Middle frontal gyrus (tissue), 1 donor: ENCODE measurements at regions not wholly inside any gene's neighbourhood (a gene's known extent, or its start where the extent isn't known, plus 50 kb on each side); places are given as distances from the start of the nearest gene placed in this dataset.

Source experiments
- DNase-seq: peaks from one replicate; pipeline ENCODE4 v3.0.0-alpha.2; 2015; ENCODE audit warnings: low spot score; ENCODE audit errors: extremely low spot score

DNA sequence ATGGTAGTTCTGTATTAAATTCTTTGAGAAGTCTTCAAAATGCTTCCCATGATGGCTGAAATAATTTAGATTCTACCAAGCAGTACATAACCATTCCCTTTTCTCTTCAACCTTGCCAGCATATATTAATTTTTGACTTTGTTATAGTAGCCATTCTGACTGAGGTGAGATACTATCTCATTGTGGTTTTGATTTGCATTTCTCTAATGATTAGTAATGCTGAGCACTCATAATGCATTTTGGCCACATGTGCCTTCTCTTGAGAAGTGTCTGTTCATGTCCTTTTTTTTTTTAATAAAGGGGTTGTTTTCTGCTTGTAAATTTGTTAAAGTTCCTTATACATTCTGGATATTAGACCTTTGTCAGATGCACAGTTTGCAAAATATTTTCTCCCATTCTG is 173.9 kb downstream of the CALCRL start:
- no peak for DNase-seq

DNA sequence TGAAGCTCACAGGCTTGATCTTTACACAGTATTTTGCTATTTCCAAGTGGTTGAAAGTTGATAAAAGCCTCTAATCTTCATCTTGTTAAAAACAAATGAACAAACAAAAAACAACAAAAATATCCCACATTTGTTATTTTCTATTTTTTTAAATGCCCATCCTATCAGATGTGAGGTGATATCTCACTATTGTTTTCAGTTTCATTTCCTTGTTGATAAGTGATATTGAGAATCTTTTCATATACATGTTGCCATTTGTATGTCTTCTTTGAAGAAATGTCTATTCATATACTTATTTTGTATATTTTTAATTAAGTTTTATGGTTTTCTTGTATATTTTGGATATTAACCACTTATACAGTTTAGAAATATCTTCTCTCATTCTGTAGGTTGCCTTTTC is 175.8 kb downstream of the CALCRL start:
- no peak for DNase-seq

DNA sequence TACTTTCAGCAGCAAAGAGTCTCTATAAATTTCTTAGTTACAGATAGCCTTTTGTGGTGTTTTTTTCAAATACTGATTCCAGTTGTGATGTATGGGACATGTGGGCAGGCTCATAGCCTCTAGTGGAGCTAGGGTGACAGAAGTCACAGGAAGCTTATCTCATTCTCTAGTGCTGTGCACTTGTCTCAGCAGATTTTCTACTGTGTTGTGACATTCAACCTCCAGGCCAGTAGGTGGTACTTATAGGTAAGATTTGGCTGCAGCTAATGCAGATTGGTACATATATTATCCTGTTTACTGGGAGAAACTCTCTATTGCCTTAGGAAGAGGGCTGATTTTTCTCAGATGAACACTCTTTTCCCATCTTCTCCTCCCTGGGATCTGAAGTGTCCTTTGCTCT is 176.2 kb downstream of the CALCRL start:
- DNase-seq: no peak

DNA sequence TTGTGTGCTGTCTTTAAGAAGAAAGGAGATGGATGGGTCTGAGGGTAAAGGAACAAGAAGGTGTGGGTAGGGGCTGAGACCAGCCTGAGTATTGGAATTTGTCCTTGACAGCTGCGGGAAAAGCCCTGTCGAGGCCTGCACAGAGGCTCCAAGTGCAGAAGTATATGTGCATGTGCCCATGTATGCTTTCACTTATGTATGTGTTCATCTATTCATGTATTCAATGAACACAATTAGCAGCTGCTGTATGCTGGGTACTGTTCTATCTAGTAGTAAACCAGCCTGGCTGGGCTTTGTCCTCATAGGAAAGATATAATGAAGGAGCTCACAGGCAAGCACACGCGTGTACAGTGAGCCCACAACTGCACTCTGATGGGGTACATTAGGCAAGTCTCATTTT is 181.4 kb downstream of the CALCRL start:
- DNase-seq: no peak

DNA sequence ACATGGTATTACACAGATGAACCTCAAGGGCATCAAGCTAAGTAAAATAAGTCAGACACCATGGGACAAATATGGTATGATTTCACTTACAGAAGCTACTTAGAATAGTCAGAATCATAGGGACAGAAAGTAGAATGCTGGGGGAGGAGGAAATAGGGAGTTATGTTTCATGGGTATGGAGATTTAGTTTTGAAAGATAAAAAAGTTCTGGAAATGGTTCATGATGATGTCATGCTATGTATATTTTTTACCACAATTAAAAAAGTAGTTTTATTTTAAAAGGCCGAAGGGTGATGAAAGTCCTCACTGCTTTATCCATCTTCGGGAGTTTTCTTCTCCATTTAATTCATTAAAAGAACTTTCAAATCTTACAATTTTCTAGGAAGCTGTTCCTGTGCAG is 181.9 kb downstream of the CALCRL start:
- DNase-seq: no peak

DNA sequence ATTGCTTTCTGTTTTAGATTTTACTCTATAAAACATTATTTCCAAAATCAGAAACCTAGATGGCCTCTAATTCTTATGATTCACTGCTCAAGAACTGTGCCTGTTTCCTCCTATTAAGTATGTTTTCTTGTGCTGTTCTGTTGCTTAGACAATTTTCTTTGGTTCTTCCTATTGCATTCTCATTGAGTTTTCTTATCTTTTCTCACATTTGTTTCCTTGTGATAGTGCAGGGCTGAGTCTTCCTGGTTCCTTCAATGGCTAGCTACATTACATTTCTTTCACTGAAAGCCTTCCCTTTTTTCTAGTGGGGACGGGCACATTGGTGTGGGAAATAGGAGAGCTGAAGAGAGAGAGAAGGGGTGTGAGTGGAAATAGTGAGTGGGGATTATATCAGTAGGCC is 183.4 kb downstream of the CALCRL start:
- no peak for DNase-seq

DNA sequence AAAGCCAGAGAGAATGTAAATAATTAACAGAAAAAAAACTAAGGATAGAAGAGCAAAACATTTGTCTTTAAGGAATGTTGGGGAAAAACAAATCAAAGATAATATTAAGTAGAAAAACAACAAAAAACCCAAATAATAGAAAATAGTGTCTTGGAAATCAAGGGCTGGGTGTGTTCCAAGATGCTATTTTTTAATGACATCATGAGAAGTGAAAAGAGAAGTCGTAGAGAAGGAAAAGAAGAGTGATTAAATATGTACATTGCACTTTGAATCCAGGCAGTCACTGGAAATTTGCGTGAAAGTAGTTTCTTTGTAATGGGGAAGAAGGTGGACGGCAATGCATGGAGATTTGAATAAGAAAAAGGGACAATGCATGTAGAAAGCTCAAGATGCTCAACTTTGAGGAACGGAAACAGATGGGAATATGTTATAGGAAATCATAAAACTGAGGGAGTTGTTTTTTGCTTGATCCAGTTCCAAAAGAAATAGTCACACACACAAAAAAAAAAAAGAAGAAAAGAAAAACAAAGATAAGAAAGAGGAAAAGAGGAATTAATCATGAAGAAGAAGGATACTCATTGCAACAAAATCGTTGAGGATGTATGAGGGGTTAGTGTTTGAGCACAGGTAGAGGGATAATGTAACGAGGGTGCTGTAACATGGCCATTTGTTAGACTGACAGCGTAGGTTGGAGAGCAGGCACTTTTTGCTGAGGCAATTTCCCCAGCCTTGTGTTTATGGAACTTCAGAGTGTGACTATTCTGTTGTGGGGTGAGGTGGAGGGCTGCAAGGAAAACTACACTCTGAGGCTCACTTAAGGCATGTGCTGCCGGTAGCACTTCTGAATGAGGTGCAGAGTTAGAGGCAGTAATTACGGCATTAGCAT is 184.1 kb downstream of the CALCRL start:
- DNase-seq: no peak

DNA sequence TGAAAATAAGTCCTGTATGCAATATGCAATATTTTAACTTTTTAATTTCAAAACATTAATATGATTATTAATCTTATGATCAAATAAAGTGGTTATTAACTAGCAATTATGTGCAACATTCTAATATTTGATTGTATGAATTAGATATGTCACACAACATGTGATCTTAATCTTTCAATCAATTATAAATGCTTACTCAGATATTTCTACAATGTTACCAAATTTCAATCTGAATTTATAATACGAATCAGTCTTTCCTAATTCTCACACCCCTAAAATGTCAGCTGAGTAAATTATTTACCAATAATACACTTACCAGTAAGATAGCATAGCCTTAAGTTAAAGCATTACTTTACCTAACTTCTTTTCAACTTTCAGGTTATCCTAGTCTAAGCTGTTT is 186.3 kb downstream of the CALCRL start:
- no peak for DNase-seq

DNA sequence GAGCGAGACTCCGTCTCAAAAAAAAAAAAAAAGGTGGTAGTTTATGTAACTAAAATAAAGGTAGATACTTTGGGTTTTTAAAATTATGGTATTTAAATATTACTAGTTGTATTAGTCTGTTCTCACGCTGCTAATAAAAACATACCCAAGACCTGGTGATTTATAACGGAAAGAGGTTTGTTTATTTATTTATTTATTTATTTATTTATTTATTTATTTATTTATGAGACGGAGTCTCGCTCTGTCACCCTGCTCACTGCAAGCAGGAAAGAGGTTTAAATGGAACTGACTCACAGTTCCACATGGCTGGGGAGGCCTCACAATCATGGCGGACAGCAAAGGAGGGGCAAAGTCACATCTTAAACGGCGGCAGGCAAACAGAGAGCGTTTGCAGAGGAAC is 196.0 kb downstream of the CALCRL start:
- no peak for DNase-seq

DNA sequence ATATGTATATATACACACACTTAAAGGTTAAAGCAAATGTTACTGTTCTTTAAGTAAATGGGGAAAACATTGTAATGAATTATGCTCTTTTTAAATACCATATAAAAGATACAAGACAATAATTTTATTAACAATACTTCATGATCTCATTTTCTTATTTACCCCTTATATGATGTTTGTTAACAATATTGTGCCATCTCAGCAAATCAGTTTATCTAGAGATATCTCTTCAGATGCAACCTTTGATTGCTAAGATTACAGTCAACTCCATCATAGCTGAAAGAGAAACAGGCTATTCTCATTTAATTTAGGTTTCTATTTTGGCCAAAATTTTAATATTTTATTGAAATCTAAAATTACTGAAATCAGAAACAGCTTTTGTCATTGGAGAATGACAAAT is 197.9 kb downstream of the CALCRL start:
- DNase-seq: no peak

DNA sequence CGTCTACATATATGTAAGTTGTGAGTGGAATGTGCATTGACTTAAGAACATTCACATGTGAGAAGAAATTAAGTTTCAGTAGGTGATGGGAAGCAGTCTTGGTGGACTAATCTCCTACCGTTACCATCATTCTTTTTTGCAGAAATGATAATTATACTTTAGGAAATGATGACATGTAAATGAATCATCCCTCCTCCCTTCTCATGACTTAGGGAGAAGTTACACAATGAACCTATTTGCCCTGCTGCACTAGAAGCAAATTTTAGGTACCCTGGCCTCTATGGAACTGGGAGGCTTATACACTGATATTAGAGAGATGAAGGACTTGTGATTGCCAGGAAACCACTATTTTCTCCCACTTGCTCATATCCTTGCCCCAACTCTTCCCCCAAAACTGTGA is 214.2 kb downstream of the CALCRL start:
- DNase-seq: no peak

DNA sequence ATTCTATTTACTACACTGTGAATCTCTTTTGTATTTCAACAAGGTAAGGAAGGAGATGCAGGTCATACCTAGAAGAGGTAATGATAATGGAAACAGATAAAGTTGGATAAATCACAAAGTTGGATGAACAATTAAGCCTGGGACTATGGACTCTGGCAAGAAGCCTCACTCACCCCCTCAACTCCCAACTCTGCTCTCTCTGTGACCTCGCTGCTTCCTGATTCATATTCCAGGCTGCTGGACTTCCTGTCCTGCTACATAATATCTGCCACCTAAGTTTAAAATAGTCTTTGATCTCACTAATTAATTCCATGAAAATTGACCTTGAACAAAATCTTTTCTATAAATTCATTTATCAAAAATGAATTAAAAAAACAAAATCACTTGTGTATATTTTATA is 215.3 kb downstream of the CALCRL start:
- no peak for DNase-seq

DNA sequence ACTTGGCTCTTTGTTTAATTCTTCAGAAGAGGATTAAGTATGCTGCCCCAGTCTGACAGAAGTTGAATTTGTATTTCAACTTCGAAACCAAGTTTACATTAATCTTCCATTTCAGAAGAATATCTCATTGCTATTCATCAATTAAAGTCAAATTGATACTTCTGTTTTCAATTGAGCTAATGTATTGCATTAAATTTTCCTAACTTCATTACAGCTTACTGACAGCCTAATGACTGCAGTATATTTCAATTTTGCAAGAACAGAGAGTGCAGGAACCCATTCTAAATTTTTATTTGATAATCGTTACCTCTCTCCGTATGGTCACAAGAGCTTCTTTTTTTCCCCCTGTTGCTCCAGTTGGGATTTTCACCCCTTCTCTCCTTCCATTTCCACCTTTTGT is 218.0 kb downstream of the CALCRL start:
- DNase-seq: no peak

DNA sequence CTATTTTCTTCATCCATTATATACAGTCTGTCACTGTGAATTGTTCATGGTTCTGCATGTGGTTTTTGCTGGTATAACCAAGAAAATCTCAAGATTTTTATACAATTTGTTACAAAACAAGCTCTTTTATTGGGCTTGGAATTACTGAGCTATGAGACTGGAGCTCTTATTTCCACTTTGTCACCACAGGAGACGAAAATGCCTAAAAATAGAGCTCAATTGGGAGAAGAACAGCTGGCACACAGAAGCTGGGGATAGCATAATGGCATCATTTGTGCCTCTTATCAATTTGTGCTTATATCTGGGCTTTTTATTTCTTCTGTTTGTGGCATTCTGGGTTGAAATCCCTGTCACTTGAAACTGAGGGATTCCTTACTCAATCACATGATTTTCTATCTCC is 219.1 kb downstream of the CALCRL start:
- no peak for DNase-seq

DNA sequence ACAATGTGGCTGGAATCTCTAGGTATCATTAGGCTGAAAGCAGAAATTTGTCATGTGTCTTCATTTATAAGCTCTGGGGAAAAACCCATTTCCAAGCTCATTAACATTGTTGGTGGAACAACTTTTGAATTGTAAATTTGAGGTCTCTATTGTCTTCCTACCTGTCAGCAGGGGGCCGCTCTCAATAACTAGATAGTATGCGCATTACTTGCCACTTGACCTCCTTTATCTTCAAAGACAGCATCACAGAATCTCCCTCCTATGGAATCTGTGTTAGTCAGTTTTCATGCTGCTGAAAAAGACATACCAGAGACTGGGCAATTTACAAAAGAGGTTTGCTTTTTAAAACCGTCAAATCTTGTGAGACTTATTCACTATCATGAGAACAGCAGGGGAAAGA is 223.1 kb downstream of the CALCRL start:
- DNase-seq: no peak

DNA sequence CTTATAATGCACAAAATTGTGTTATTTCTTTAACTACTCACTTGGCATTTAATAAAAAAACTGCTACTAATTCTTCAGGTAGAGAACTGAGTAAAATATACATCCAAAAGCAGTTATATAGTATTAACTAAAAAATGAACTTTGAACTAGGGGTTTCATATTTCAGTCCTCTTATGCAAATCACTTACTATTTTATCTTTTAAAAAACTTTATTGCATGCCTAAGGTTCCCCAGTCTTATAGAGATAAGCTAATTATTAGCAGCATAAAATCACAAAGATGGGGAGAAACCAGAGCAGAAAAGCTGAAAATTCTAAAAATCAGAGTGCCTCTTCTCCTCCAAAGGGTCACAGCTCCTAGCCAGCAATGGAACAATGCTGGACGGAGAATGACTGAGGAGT is 228.0 kb downstream of the CALCRL start:
- no peak for DNase-seq

DNA sequence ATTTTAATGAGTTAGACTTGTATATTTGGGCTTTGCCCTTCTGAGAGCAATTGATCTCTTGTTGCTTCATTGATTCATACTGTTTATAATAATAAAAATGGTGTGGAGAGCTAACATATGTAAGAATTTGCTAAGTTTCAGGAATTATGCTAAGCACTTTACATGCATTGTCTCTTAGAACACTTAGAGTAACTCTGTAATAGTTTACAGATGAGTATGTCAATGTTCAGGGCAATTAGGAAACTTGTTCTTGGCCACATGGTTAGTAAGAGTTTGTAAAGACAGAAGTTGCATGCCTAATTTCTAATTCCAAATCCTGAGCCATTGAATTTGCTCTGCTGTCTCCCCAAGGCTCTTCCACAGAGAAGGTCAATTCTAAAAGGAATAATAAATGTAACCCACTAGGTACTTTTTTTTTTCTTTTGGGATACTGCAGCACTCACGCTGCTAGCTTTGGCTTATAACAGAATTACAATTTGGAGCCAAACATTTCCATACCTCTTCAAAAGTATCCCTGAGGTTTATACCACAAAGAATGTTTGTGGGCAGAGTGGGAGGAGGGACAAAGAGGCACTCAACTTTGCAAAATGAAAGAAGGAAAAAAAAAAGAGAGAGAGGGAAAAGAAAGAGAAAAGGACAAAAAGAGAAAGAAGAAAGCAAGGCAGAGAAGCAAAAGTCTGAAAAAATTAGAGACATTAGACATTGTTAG is 232.4 kb downstream of the CALCRL start:
- DNase-seq: no peak

DNA sequence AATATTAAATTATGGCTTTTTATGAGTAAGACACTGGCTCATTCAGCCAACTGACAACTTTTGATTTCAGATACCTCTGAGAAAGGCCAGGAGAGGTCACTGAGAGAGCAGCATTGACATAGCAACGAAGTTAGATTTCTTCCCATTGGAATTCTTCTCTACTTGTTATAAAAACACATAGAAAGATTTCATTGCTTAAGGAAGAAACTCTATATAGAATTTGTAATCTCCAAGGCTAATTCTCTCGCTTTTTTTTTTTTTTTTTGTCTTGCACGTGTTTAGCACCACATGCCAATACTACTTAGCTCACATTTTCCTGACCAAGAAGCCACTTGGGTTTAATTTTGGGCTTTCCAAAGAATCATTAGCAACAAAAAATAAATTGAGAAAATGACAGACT is 233.7 kb downstream of the CALCRL start:
- no peak for DNase-seq

DNA sequence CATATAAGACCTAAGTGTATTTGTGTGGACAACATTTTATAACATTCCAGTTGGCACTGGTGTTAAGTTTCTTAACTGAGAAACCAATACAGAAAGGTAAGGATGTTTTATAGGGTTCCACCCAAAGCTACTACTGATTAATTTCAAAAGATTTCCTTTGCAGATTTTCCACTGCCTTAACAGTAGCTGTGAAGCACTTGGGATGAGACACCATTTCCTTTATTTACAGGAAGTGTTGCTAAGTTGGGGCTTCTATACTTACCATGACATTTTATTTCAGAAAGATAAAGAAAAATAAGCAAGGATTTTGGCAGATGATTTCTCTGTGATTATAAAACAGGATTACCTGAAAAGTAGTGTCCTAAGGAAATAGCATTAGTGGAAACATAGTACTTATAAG is 234.3 kb downstream of the CALCRL start:
- no peak for DNase-seq

DNA sequence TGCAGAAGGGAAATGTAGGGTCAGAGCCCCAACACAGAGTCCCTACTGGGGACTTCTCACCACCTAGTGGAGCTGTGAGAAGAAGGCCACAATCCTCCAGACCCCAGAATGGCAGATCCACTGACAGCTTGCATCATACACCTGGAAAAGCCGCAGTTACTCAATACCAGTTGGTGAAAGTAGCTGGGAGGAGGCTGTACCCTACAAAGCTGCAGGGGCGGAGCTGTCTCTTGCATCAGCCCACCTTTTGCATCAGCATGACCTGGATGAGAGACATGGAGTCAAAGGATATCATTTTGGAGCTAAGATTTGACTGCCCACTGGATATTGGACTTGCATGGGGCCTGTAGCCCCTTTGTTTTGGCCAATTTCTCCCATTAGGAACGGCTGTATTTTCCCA is 237.3 kb downstream of the CALCRL start:
- DNase-seq: no peak

DNA sequence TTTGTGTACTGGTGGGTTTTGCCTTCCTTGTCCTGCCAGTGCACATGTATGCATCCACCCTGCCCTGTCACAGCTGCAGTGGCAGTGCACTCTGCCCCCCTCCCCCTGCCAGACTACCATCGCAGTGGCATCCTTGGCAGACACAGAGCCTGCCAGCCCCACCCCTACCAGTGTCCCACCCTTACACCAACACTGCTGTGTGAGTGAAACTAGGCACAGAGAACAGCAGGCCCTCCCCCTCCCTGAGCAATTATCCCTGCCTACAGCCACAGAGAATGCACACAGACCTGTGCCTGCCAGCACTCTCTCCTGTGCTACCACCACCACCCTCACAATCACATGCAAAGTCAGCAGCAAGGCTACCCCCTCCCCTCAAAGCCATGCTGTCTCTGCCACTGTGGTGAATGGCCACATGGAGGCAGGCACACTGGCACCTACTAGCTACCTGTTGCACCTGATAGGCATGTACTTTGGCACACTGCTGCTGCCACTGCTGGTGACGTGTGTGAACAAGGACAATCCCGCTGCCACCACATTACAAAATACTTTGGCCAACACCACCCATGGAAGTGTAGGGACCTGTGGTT is 239.8 kb downstream of the CALCRL start:
- no peak for DNase-seq

DNA sequence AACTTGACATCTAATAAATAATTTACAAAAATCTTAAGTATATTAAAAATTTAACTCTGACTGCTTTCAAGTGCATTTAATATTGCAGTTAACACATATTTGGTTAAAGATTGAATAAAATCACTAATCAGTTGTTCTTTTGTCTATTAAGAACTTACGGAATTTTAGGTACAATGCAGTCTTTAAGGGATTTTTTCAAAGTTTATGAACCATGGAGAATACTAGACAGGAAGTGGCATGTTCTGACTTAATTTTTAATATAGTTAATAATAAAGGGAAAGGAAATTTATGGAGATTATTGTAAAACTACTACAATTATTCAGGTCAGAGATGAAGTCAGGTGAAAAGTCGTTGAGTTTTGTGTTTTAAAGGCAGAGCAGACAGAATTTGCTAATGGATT is 240.9 kb downstream of the CALCRL start:
- no peak for DNase-seq

DNA sequence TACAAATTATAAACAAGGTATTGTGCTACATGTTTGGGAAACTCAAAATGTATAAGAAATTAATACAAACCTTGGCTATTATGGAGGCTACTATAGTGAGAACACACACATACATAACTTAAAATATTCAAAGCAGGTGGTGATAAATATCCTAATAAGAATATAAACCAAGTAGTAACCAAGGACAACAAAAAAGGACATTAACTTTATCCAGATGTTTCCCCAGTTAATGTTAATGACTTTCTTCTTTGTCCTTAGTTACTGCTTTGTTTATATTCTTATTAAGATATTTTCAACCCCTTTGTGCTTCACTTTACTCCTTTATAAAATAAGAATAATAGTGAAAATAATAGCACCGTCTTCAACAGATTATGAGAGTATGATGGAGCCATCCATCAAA is 241.6 kb downstream of the CALCRL start:
- DNase-seq: no peak
